AG10803 (cell line): ENCODE measurements at regions not wholly inside any gene's neighbourhood (a gene's known extent, or its start where the extent isn't known, plus 50 kb on each side); places are given as distances from the start of the nearest gene placed in this dataset.
"Not testable (repeated sequence)": the region's sequence is repeated elsewhere in the genome, so short reads cannot be mapped to it uniquely, and the experiment has no call there.

Experiments used
- DNase-seq: peaks from one replicate; pipeline ENCODE4 v3.0.0; 2010; ENCODE audit warnings: low read depth
- H3K4me3 ChIP-seq: 2 replicates; pipeline ENCODE4 v1.5.1; 2011; ENCODE audit warnings: mild to moderate bottlenecking, low read length, control low read depth
- CTCF ChIP-seq: conservative IDR thresholded peaks from 2 replicates; pipeline ENCODE4 v1.5.1; 2011; ENCODE audit warnings: mild to moderate bottlenecking, low read length, control low read depth, inconsistent platforms

GRCh38 chr10:23643111-23643780 lies 204.4 kb downstream of the OTUD1 start:
- peak; percentile 25 for DNase-seq
- H3K4me3 ChIP-seq, result no peak overlapping the region
- TF ChIP-seq CTCF, result no peak

- TF ChIP-seq CTCF, result no peak
- no peak overlapping the region for H3K4me3 ChIP-seq
- DNase-seq, result no peak
Observed at GRCh38 chr10:23648618-23649017, 209.7 kb downstream of the OTUD1 start.

- peak; percentile 54 for TF ChIP-seq CTCF
- H3K4me3 ChIP-seq, result no peak overlapping the region
- peak; percentile 8 for DNase-seq
Observed at GRCh38 chr10:23656735-23657134, 217.9 kb downstream of the OTUD1 start.

- TF ChIP-seq CTCF, result no peak
- DNase-seq, result no peak
Observed at GRCh38 chr10:23657677-23658076, 218.8 kb downstream of the OTUD1 start.

GRCh38 chr10:23671866-23672265 lies 233.0 kb downstream of the OTUD1 start:
- DNase-seq, H3K4me3 ChIP-seq: not testable (repeated sequence)

More at GRCh38 chr10:23657677-23658076, 218.8 kb downstream of the OTUD1 start:
- H3K4me3 ChIP-seq, result no peak overlapping the region

GRCh38 chr10:23675585-23675984 lies 236.7 kb downstream of the OTUD1 start:
- TF ChIP-seq CTCF, result no peak

GRCh38 chr10:23676296-23676695 lies 237.4 kb downstream of the OTUD1 start:
- DNase-seq, result no peak
- no peak for TF ChIP-seq CTCF

More at GRCh38 chr10:23675585-23675984, 236.7 kb downstream of the OTUD1 start:
- no peak for DNase-seq
- no peak overlapping the region for H3K4me3 ChIP-seq

More at GRCh38 chr10:23676296-23676695, 237.4 kb downstream of the OTUD1 start:
- no peak overlapping the region for H3K4me3 ChIP-seq
